RKO (cell line): ENCODE measurements at regions not wholly inside any gene's neighbourhood (a gene's known extent, or its start where the extent isn't known, plus 50 kb on each side); places are given as distances from the start of the nearest gene placed in this dataset.
"Not testable (repeated sequence)": the region's sequence is repeated elsewhere in the genome, so short reads cannot be mapped to it uniquely, and the experiment has no call there.

Experiments used
- DNase-seq: peaks from one replicate; pipeline ENCODE4 v3.0.0-alpha.2; 2016; ENCODE audit warnings: low spot score

DNA sequence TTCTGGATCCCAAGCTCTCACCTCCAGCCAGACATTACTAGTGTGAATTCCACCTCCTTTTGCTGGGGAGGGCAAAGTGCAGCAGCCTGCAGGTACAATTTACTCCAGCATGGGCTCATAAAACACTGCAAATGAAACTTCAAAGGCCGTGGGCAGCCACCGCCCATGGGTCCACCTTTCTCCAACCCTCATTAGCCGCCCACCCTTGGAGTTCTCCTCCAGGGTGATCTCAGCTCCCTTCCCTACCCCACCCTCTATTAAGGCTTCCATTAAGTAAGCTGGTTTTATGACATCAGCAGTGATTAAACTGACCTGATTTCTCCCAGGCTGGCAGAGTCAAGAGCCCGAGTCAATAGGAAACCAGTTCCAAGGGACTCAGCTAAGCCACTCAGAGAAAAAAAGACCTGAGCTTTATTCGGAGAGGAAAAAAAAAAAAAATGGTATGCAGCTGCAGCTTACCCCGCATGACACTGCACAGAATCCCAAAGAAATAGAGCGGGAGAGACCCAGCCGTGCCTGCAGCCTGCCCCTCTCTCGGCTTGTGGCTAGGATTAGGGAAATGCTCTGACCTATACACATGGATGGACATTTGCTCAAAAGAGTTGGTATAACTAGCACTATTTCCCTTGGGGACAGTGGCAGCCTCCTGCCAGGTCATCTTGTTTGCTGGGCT lies 319.6 kb downstream of the PTTG2 start:
- DNase-seq: no peak

DNA sequence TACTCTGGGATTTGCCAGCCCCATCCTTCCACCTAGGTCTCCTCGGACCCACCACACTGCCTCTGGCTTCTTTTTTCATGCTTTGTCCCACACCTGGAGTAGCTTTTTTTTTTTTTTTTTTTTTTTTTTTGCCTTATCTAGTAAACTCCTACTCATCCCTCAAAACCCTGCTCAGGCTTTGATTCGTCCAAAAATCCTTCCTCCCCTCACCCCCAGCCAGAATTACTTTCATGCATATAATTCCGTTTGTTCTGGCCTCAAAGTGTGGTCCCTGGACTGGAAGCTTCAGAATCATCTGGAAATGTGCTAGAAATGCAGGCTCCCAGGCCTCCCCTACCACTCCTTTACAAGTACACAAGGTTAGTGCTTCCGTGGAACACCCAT lies 320.1 kb downstream of the PTTG2 start:
- no peak for DNase-seq

DNA sequence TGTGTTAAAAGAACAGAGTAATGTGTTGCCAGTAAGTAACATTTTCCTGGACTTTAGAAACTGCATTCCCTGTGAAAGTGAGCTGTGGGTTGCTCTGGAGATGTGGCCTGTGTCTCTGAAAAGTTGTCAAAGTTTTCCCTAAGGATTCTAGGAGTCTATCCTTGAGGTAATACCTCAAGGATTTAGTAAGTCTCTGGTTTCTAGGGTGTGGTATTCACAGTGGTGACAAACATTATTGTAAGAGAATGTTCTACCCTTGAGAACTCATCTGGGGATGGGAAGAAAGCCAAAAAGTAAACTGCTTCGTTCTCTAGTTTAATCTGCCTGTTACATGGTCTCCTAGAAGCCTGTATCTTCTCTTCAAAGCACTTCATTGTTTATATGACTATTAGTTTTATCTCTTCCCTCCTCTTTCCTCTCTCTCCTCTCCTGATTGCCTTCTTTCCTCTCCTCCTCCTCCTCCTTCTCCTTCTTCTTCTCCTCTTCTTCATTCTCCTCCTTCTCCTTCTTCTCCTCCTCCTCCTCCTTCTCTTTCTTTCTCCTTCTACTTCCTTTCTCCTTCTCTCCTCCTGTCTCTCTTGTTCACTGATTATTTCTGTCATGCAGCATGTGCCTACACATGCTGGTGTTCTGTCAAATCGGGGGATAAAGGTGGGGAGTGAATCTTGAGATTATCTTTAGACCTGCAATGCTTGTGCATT lies 321.3 kb downstream of the PTTG2 start:
- no peak for DNase-seq

DNA sequence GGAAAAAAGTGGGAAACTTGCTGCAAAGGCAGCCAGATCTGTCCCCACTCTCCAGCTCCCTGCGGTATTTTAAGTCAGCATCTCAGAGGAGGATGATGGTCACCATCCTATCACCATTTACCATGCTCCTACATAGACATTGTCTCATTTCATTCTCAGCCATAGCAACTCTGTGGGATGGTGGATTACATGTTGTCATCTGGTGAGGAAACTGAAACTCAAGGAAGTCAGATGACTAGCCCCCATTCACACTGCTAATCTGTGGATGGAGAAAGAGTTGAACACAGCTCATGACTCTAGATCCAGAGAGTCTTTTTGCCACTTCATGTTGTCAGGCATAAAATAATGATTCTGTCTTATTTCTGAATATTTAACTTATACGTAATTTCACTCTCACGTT lies 323.5 kb downstream of the PTTG2 start:
- no peak for DNase-seq

DNA sequence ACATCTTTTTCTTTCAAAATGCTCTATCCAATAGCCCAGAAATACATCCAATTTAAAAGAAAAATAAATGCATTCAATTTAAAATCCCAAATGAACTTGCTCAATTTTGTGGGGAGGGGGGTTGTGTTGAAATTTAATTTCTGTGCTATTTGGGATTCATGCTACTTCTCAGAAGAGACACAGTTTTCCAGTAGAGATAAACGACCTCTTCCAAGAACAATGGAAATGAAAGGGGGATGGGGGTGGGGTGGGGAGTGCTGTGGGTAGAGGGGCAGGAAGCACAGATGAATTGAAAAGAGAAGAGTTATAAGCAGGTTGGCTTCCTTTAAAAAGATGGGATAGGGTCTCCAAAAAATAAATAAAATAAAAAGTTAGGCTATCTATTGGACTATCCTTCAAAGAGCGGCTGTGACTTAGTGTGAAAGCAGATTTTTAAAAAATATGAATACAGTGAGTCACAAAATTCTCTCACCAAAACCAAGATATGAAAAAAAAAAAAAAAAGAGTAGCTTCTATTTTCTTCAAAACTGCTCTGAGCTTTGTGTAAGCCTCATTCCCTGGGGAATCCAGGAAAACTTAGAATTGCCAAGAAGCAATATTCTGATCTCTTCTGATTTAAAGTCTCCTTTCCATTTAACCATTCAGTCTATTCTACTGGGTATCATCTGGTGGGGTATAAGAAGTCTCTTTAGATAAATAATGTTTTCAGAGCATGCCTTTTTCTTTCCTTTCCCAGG lies 324.3 kb downstream of the PTTG2 start:
- DNase-seq: no peak

DNA sequence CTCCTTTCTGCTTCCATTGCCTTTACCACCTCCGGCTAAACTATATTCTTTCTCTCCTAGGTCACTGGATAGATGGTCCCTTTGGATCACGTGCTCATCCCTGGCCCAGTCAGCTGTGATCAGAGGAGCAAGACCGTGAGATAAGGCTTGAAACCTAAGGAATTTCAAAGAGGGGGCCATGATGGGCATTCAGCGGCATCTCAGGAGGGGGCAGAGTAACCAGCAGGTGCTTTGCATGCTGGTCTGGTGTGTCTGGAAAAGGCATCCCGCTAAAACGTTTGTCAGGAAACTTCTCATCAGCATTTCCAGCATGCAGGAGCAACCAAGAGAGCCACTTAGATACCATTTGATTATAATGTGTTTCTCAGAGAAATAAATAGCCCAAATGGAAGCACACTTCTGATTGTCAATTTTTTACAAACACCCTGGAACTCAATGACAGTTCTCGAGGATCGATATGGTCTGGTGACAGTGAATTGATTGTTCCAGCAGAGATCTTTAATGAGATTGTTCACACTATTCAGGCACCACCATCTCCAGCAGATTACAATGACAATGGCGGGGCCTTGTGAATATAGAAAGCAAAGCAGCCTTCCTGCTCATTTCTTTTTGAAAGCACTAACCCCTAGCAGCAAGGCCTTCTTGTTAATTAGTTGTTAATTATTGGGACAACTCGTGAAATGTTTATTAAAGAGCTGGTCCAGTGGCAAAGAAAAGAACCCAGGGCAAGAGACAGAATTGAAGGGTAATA lies 327.1 kb downstream of the PTTG2 start:
- no peak for DNase-seq

DNA sequence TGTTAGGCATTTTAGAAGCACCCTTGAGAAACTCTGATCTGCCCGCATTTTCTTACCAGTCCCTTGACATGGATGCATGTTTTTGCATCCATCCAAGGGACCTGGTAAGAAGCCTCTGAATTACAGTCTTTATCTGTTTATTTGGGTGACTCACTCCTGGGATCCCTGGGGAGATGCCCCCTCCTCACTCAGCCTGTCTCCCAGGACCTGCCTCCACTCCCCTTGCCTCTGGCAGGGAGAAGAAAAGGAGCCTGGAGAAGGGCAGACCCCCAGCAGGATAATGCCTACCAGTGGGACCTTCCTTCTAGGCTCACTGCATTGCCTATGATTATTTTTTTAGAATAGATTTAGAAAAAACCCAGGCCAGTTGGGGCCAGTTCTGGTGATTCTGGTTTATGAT lies 329.4 kb downstream of the PTTG2 start:
- no peak for DNase-seq

DNA sequence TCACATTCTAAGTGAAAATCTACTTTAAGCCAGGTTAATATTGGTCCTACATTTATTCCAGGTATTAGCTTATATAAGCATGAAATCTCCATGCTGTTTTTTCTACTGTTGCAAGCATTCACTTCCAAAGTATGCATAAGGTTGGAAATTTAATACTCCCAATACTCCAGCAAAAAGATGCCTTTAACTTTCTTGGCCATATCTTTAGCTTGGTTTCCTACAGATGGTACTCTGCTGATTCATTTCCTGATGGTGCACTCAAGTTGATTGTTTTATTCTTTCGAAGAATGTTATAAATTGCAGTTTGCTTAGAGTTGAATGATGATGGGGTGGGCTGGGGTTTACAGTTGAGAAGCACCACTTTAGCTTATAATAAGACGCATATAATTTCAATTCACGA lies 330.2 kb downstream of the PTTG2 start:
- DNase-seq: no peak

DNA sequence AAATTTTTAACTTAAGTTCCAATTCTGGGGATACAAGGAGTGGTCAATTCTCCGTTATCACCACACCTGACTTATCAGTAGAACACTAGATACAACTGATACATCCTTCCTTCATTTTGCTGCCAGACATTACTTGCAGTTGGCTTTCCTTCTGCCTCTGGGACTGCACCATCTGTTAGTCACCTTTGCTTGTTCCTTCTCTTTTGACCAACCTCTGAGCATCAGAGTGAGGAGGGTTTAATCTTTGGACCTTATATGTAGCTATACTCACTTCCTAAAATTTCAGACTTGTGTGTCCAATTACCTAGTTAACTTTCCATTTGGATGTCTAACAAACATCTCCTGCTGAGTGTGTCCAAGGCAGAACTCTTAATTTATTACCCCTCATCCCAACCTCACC lies 330.7 kb downstream of the PTTG2 start:
- DNase-seq: no peak

DNA sequence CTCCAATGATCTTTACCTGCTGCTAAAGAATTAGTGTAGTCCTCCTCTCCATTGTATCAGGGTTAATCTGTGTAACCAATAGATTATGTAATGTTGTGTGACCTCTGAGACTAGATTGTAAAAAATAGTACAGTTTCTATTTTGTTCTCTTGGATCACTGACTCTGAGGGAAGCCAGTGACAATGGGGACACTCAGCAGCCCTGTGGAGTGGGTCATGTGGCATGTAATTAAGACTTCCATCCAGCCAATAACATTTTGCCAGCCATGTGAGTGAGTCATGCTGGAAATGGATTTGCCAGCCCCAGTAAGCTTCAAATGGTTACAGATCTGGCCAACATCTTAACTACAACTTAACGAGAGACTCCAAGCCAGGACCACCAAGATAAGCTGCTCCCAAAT lies 332.3 kb downstream of the PTTG2 start:
- no peak for DNase-seq

DNA sequence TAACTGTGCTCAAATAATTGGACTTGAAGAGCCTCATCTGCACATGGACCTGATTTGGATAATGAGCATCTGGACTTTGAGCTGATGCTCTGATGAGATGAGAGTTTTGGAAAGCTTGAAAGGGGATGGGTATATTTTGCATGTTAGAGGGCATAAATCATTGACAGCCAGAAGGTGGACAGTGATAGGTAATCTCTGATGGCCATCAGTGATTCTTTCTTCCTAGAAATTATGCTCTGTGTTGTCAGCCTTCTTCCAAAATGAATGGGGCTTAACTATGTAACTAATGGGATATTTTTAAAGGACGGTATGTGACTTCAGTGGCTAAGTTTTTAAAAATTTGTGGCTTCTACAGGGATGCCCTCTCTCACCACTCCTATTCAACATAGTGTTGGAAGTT lies 334.0 kb downstream of the PTTG2 start:
- no peak for DNase-seq

DNA sequence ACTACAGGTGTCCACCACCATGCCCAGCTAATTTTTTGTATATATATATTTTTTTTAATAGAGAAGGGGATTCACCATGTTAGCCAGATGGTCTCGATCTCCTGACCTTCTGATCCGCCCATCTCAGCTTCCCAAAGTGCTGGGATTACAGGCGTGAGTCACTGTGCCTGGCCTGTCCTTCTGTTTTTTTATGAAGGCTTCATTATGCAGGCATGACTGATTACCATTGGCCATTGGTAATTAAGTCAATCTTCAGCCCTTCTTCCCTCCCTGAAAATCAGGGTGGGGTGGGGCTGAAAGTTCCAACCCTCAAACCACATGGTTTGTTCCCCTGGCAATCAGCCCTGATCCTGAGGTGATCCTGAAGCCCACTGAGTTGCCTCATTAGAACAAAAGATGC lies 336.9 kb downstream of the PTTG2 start:
- no peak for DNase-seq

DNA sequence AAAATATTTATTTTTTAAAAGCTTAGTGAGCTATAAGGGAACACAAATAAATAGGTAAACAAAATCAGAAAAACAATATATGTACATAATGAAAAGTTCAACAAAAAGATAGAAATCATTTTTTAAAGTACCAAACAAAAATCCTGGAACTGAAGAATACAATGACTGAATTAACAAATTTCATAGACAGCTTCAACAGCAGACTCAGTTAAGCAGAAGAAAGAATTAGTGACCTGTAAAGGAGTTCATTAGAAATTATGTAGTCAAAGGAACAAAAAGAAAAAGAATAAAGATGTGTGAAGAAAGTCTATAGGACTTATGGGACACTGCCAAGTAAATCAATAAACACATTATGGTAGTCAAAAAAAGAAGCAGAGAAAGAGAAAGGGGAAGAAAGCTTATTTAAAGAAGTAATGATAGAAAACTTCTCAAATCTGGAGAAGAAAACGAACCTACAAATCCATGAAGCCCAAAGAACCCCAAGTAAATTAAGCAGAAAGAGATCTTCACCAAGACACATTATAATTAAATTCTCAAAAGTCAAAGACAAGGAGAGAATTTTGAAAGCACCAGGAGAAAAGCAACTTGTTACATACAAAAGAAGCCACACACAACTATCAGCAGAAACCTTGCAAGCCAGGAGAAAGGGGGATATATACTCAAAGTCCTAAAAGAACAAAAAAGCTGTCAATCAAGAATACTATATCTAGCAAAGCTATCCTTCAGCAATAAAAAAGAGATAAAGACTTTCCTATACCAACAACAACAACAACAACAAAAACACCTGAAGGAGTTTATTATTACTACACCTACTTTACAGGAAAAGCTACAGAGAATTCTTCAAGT lies 338.9 kb downstream of the PTTG2 start:
- DNase-seq: no peak

DNA sequence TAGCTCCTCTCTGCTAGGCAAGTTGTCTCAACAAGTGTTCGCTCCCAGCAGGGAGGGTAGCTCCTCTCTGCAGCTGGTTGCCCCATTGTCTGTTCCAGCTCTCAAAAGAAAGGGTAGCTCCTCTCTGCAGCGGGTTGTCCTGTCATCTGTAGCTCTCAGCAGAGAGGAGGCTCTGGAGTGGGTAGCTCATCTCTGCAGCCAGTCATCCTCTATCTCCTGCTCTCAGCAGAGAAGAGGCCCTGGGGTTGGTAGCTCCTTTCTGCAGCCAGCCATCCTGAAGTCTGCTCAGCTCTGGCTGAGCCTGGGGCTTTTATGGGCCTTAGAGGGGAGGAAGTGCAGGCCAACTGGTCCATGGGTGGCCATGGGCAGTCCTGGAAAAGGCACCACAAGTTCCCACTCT lies 342.7 kb downstream of the PTTG2 start:
- no peak for DNase-seq

DNA sequence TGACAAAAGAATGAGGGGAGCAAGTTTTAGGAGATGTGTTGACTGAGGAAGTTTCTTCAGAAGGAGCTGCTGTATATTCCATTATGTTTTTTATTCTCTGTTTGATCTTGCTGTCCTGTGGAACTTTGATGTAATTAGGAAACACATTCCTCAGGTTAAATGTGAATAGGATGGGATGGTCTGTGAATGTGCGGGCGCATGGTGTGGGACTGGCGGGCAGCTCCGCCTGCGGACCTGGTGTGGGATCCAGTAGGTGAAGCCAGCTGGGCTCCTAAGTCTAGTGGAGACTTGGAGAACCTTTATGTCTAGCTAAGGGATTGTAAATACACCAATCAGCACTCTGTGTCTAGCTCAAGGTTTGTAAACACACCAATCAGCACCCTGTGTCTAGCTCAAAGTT lies 344.3 kb downstream of the PTTG2 start:
- not testable (repeated sequence) for DNase-seq

DNA sequence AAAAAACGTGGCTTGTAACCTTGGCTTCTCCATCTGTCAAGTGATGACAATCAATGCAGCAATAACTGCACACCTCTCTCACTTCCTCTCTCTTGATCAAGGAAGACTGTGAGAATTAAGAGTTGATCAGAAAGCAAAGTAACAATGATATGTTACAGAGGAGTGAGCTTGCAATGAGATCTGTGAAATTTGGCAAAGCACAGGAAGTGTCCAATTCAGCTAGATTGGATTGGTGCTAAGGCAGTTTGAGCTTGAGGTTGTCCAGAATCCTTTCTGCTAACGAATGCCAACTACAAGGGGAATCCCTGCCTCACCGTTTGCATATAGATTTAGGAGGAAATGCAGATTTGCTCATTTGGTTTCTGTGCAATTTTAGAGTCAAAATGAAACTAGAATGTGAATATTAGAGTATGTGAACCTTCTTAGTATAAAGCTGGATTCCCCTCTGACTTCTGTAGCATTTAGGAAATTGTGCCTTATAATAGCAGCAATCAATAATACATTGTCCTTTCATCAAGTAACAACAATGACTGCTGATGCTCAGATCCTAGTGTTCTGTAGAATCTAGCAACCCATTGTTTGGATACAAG lies 346.4 kb downstream of the PTTG2 start:
- no peak for DNase-seq

DNA sequence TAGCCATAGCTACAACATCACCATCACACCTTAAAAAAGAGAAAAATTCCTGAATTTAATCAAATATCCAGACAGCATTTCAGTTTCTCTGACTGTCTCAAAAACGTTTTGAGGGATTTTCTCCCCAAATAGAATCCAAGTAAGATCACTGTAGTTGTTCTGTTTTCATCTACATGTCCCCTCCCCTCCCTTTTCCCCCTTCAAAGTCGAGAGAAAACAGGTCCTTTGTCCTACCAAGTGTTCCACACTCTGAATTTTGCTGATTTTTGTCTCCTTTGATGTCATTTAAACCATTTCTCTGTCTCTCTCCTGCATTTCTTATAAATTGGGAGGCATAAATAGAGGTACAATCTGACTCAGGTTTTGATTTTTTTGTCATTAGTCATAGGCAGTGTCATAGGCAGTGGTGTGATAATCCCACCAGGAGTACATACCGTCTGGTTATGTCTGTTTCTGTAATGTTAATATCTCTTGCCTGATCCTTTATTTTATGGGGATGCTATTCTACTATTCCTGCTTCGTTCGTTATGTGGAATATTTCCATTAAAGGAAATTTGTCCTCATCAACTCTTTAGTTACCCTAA lies 348.6 kb downstream of the PTTG2 start:
- DNase-seq: peak; percentile 70

DNA sequence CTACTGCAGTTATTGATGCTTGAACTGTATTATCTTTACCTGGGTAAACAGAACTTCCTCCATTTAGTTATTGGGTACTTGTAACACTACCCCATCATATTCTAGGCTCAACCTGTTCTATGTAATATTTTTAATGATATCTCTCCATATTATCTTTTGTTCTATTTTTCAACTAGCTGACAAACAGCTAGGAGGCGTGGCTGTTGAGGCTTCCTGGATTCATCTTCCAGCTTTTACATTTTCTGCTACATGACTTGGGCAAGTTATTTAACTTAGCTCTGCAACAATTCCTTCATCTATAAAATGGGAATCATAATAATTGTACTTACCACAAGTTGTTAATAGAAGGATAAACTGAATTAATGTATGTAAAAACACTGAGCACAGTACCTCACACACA lies 349.3 kb downstream of the PTTG2 start:
- no peak for DNase-seq

DNA sequence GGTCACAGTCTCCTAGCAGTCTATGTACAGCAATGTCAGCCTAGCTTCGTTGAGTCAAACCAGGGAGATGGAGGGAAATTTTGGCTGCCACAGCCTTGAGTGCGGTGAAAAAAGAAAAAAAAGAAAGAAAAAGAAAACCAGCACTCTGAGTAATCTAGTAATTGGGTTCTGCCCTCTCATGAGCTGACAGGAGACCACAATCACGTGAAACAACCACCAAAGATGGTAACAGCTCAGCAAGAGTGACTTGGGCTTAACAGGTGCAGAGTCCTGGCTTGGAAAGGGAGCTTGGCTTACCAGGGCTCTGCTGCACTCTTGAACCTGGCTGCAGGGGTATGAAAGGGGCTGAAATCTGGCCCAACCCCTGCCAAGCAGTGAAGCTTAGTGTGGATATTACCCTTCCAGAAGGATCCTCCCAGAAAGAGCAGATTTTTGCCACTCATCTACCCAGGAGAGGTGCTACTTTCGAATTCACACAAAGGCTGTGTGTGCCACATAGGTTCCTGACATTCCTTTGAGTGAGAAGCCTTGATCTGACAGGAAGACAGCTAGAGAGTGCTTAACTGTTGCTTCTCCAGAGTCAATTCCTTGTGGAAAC lies 350.3 kb downstream of the PTTG2 start:
- no peak for DNase-seq

DNA sequence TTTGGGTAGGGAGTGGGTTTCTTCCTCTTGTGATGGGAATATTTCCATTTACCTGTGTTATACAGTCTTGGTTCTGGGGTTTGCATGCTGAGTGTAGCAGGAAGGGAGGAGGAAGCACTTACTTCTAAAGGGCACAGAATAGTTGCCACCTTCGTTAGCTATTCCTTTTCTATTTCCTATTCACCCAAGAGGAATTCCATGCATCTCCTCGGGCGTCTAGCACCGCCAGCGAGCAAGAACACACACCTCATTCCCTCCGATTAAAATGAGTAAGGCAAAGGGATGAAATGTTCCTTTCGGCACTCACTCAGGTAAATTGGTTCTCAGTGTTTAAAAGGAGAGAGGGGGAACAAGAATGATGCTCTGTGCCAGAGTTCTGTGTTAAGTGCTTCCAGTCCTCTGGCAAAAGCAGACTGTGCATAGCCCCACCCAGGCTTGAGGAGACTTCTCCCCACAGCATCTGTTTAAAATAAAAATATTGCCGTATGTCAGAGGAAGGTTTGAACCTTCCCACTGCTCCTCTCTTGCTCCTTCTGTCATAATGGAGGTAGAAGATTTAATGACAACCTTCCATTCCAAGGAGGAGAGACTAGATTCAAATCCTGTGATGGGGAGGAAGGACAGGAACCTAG lies 351.4 kb downstream of the PTTG2 start:
- no peak for DNase-seq
